HepG2 (cell line): ENCODE measurements at regions not wholly inside any gene's neighbourhood (a gene's known extent, or its start where the extent isn't known, plus 50 kb on each side); places are given as distances from the start of the nearest gene placed in this dataset.

Experiments
- FOXP4 ChIP-seq: sonication (generic); formaldehyde crosslinking; IDR thresholded peaks from 2 replicates; pipeline ENCODE4 v1.4.0; 2020; ENCODE audit warnings: missing genetic modification reagents
- KLF15 ChIP-seq: sonication (generic); formaldehyde crosslinking; IDR thresholded peaks from 2 replicates; pipeline ENCODE4 v1.8.1; 2023; ENCODE audit warnings: borderline replicate concordance, mild to moderate bottlenecking, inconsistent platforms, missing genetic modification reagents, mixed read lengths
- MBD4 ChIP-seq: IDR thresholded peaks from 2 replicates; pipeline ENCODE4 v1.6.1; 2012; ENCODE audit warnings: low read length, inconsistent platforms, borderline replicate concordance
- NR1H2 ChIP-seq: sonication (generic); formaldehyde crosslinking; IDR thresholded peaks from 2 replicates; pipeline ENCODE4 v1.8.1; 2022; ENCODE audit warnings: low read depth, missing genetic modification reagents, borderline replicate concordance
- POLR2A ChIP-seq, 2 experiments: IDR thresholded peaks; 2 replicates each; pipeline ENCODE4 v1.6.1; 2011; ENCODE audit warnings: low read depth in 2 of 2, low read length in 2 of 2, mild to moderate bottlenecking in 1 of 2, moderate library complexity in 1 of 2; ENCODE audit not compliant: insufficient read depth in 1 of 2
- RFX5 ChIP-seq: IDR thresholded peaks from 2 replicates; pipeline ENCODE4 v1.6.1; 2011; ENCODE audit warnings: low read depth, low read length, improper control_type of control experiment
- SMARCE1 ChIP-seq: fragments of 450-650 bp; IDR thresholded peaks from 2 replicates; pipeline ENCODE4 v1.6.1; 2017; ENCODE audit warnings: borderline replicate concordance
- TBP ChIP-seq: sonication (generic); formaldehyde crosslinking; IDR thresholded peaks from 2 replicates; pipeline ENCODE4 v1.5.0; 2020; ENCODE audit warnings: missing genetic modification reagents
- TCF7 ChIP-seq: sonication (generic); IDR thresholded peaks from 2 replicates; pipeline ENCODE4 v1.6.1; 2016; ENCODE audit warnings: antibody characterized with exemption, low read depth
- ZBTB7A ChIP-seq: sonication (generic); formaldehyde crosslinking; IDR thresholded peaks from 2 replicates; pipeline ENCODE4 v1.8.0; 2022; ENCODE audit warnings: mild to moderate bottlenecking, missing genetic modification reagents
- ZNF773 ChIP-seq: sonication (generic); formaldehyde crosslinking; IDR thresholded peaks from 2 replicates; pipeline ENCODE4 v1.4.0; 2020; ENCODE audit warnings: missing genetic modification reagents, borderline replicate concordance

DNA sequence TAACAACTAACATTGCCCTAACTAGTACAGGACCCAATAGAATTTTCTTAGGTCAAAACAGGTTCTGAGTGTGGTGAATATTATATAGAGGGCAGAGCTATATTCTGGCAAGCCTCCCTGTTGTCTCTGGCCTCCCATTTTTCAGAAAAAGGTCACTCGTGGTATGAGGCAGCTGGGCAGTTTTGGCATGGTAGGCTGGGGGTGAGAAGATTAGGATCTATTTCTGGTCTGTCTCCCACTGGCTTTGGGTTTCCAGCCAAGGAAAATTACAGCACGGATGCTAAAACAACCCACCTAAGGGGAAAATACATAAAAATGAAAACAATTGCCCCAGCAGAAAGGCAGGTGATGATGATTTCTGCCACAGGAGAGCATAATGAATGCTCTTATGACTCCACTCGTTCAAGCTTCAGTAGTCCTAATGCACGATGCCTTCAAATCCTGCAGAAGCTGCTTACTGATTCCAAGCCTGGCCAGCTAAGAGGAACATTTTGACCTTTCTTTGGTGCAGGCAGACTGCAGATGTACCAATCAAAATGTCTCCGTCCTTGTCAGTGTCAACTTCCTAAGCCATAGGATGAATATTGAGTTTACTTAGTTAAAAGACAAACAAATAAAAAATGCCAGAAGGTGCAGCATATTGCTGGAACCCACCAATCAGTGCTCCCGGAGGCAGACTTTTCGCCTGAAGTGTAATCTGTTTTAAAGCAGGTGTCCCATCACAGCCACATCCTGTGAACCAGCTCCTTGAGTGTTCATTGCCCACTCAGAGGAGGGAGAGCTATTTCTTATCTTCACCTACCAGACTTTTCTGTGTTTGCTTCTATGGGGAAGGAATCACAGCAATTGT, 435.4 kb downstream of the ZSWIM6 start:
- TF ChIP-seq SMARCE1 (no peak), TCF7 (no peak), MBD4 (no peak), NR1H2 (CRISPR knock-in tag) (no peak), RFX5 (no peak), FOXP4 (CRISPR knock-in tag) (no peak), TBP (CRISPR knock-in tag) (no peak), ZBTB7A (CRISPR knock-in tag) (no peak), KLF15 (CRISPR knock-in tag) (no peak), POLR2A (IDR thresholded peaks at IDR 0.05; ENCODE audit: insufficient read depth in 1 of 2, low read depth in 2 of 2, low read length in 2 of 2) (no peak), ZNF773 (CRISPR knock-in tag) (no peak)
